ENCODE measurements at regions not wholly inside any gene's neighbourhood (a gene's known extent, or its start where the extent isn't known, plus 50 kb on each side); places are given as distances from the start of the nearest gene placed in this dataset.
"Not testable (repeated sequence)": the region's sequence is repeated elsewhere in the genome, so short reads cannot be mapped to it uniquely, and the experiment has no call there.

DNA sequence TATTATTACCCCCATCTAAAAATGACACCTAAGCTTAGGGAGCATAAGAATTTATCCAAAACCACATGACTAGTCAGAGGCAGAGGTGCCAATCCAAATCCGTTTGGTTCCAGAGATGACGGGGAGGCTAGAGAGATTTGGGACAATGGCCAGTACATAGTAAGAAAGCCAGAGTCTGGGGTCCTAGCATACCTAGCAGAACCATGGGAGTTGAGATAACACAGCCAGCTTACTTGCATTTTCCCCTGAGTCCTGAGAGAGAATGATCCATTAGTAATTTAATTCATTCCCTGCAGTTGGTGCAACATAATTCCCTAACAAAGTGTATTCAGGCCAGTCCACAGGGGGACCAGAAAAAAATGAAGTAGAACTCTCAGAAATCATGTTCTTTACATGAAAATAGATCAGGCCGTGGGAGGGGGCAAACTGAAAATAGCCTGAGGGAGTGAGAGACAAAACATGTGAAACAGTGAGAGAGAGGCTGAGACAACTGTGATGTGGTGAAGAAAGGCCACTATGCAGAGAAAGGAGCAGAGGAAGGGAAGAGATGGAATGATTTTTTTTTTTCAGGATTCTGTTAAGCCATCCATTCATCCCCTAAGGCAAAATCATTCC lies 243.3 kb downstream of the BRINP2 start:
- no peak overlapping the region for H3K4me3 ChIP-seq (ENCODE audit: low read depth, low read length)
- POLR2A ChIA-PET: no interaction called here
- CTCF ChIA-PET: no interaction called here
- no peak for DNase-seq (ENCODE audit: low read depth, low spot score)
- no peak for TF ChIP-seq CTCF (IDR thresholded peaks at IDR 0.05; ENCODE audit: insufficient read depth, low read length, missing control alignments)

GRCh38 chr1:177411381-177411780 lies 240.6 kb downstream of the BRINP2 start:
- no peak for TF ChIP-seq CTCF (IDR thresholded peaks at IDR 0.05; ENCODE audit: insufficient read depth, low read length, missing control alignments)
- no peak overlapping the region for H3K4me3 ChIP-seq (ENCODE audit: low read depth, low read length)
- no peak for DNase-seq (ENCODE audit: low read depth, low spot score)
- ChIA-PET CTCF (interaction anchor here (0.9 kb wide), 1 partner anchor 39 kb away, joined by 3 read pairs; no protein-coding TSS in a partner anchor), POLR2A (no interaction called here)

GRCh38 chr1:177410179-177410766 lies 239.5 kb downstream of the BRINP2 start:
- TF ChIP-seq CTCF (IDR thresholded peaks at IDR 0.05; ENCODE audit: insufficient read depth, low read length, missing control alignments): no peak

DNA sequence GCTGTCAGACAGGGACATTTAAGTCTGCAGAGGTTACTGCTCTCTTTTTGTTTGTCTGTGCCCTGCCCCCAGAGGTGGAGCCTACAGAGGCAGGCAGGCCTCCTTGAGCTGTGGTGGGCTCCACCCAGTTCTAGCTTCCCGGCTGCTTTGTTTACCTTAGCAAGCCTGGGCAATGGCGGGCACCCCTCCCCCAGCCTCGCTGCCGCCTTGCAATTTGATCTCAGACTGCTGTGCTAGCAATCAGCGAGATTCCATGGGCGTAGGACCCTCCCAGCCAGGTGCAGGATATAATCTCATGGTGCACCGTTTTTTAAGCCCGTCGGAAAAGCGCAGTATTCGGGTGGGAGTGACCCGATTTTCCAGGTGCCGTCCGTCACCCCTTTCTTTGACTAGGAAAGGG lies 235.6 kb downstream of the BRINP2 start:
- POLR2A ChIA-PET; CTCF ChIA-PET; DNase-seq (ENCODE audit: low read depth, low spot score); H3K4me3 ChIP-seq (ENCODE audit: low read depth, low read length): not testable (repeated sequence)

More at GRCh38 chr1:177410179-177410766, 239.5 kb downstream of the BRINP2 start:
- DNase-seq (ENCODE audit: low read depth, low spot score): no peak
- ChIA-PET CTCF (no interaction called here), POLR2A (no interaction called here)
- H3K4me3 ChIP-seq (ENCODE audit: low read depth, low read length): no peak overlapping the region

DNA sequence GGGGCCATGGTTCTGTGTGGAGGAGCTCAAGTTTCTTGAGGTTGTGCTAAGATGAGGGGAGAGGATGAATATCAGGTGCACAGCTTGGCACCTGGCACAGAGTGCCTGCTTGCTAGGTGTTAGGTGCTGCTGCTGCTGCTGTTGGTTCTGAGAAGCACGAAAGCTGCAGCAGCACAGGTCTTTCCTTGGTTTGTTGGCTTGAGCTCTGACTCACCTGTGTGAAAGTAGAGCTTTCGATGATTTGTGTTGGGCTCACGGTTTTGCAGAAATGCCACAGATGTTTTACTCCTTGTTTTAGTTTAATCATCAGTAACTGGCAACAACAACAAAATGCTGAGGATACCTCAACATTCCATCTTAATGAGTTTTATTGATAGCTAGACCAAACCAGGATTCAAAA lies 221.6 kb downstream of the BRINP2 start:
- ChIA-PET POLR2A (no interaction called here), CTCF (no interaction called here)
- DNase-seq (ENCODE audit: low read depth, low spot score): no peak
- H3K4me3 ChIP-seq (ENCODE audit: low read depth, low read length): no peak overlapping the region
- no peak for TF ChIP-seq CTCF (IDR thresholded peaks at IDR 0.05; ENCODE audit: insufficient read depth, low read length, missing control alignments)

GRCh38 chr1:177385760-177386698 lies 215.3 kb downstream of the BRINP2 start:
- no peak for TF ChIP-seq CTCF (IDR thresholded peaks at IDR 0.05; ENCODE audit: insufficient read depth, low read length, missing control alignments)
- no peak overlapping the region for H3K4me3 ChIP-seq (ENCODE audit: low read depth, low read length)
- CTCF ChIA-PET: no interaction called here
- DNase-seq (ENCODE audit: low read depth, low spot score): no peak
- POLR2A ChIA-PET: no interaction called here
